NB4 (cell line): ENCODE measurements at regions not wholly inside any gene's neighbourhood (a gene's known extent, or its start where the extent isn't known, plus 50 kb on each side); places are given as distances from the start of the nearest gene placed in this dataset.
A peak's percentile ranks its signal among the peaks of the same experiment; 100 is the strongest.

Experiments used
- DNase-seq: peaks from one replicate; pipeline ENCODE4 v3.0.0; 2010; ENCODE audit warnings: low read depth
- H3K4me3 ChIP-seq: one replicate; pipeline ENCODE4 v1.5.1; 2011; ENCODE audit warnings: mild to moderate bottlenecking, low read depth, low read length, moderate library complexity
- CTCF ChIP-seq: IDR thresholded peaks from one replicate; pipeline ENCODE4 v1.5.1; 2012; ENCODE audit warnings: low read depth, low read length
- MAX ChIP-seq: IDR thresholded peaks from 2 replicates; pipeline ENCODE4 v1.6.1; 2011; ENCODE audit warnings: low read depth, low read length
- MYC ChIP-seq: IDR thresholded peaks from 2 replicates; pipeline ENCODE4 v1.6.1; 2011; ENCODE audit warnings: low read depth, low read length
- POLR2A ChIP-seq: IDR thresholded peaks from 2 replicates; pipeline ENCODE4 v1.6.1; 2011; ENCODE audit warnings: mild to moderate bottlenecking; ENCODE audit not compliant: insufficient read length; ENCODE audit errors: extremely low read depth

- H3K4me3 ChIP-seq: no peak overlapping the region
- no peak for DNase-seq
- TF ChIP-seq MAX: no peak
- no peak for TF ChIP-seq CTCF
Observed at GRCh38 chrX:39851745-39852455, 245.9 kb downstream of the BCOR start.

- DNase-seq: no peak
- no peak overlapping the region for H3K4me3 ChIP-seq
- TF ChIP-seq POLR2A (no peak), MYC (no peak), MAX (no peak), CTCF (no peak)
Observed at GRCh38 chrX:39852491-39852890, 245.3 kb downstream of the BCOR start.

- TF ChIP-seq MYC: no peak
- no peak for TF ChIP-seq POLR2A
- TF ChIP-seq CTCF: no peak
- TF ChIP-seq MAX: no peak
- no peak for DNase-seq
- no peak overlapping the region for H3K4me3 ChIP-seq
Observed at GRCh38 chrX:39853417-39854030, 244.2 kb downstream of the BCOR start.

GRCh38 chrX:39854772-39855747 is 242.7 kb downstream of the BCOR start:
- H3K4me3 ChIP-seq: peak overlapping the region; percentile 28
- peak; percentile 88 for DNase-seq
- TF ChIP-seq CTCF (peak; percentile 14), POLR2A (no peak)

- no peak overlapping the region for H3K4me3 ChIP-seq
- TF ChIP-seq MYC: peak; percentile 28; the same call in 1 of the 2 replicates
- no peak for TF ChIP-seq CTCF
- peak; percentile 77 for DNase-seq
Observed at GRCh38 chrX:39855748-39856129, 242.0 kb downstream of the BCOR start.
